IMR-90 (cell line): ENCODE measurements at regions not wholly inside any gene's neighbourhood (a gene's known extent, or its start where the extent isn't known, plus 50 kb on each side); places are given as distances from the start of the nearest gene placed in this dataset.

Experiments used
- BHLHE40 ChIP-seq: fragments of 150-350 bp; IDR thresholded peaks from 2 replicates; pipeline ENCODE4 v1.6.1; 2016; ENCODE audit warnings: mild to moderate bottlenecking, low read depth, low read length
- CEBPB ChIP-seq: IDR thresholded peaks from 2 replicates; pipeline ENCODE4 v1.6.1; 2012; ENCODE audit warnings: low read depth, low read length, improper control_type of control experiment
- MAFK ChIP-seq: IDR thresholded peaks from 2 replicates; pipeline ENCODE4 v1.6.1; 2012; ENCODE audit warnings: low read depth, low read length, improper control_type of control experiment
- MAZ ChIP-seq: IDR thresholded peaks from 2 replicates; pipeline ENCODE4 v1.6.1; 2012; ENCODE audit warnings: low read depth, mild to moderate bottlenecking, low read length, improper control_type of control experiment, moderate library complexity, borderline replicate concordance
- MXI1 ChIP-seq: IDR thresholded peaks from 2 replicates; pipeline ENCODE4 v1.6.1; 2012; ENCODE audit warnings: low read depth, mild to moderate bottlenecking, low read length, moderate library complexity, borderline replicate concordance
- NFE2L2 ChIP-seq: fragments of 150-350 bp; IDR thresholded peaks from 2 replicates; pipeline ENCODE4 v1.6.1; 2016; ENCODE audit warnings: low read depth, mild to moderate bottlenecking, low read length
- POLR2A ChIP-seq: IDR thresholded peaks from 2 replicates; pipeline ENCODE4 v1.6.1; 2012; ENCODE audit warnings: mild to moderate bottlenecking, low read depth, low read length
- RAD21 ChIP-seq: IDR thresholded peaks from 2 replicates; pipeline ENCODE4 v1.6.1; 2012; ENCODE audit warnings: low read length, improper control_type of control experiment
- RCOR1 ChIP-seq: IDR thresholded peaks from 2 replicates; pipeline ENCODE4 v1.6.1; 2012; ENCODE audit warnings: mild to moderate bottlenecking, low read length, improper control_type of control experiment; ENCODE audit not compliant: insufficient replicate concordance
- RFX5 ChIP-seq: IDR thresholded peaks from 2 replicates; pipeline ENCODE4 v1.8.0; 2012; ENCODE audit warnings: low read depth, mild to moderate bottlenecking, low read length, moderate library complexity
- TF ChIP-seq, protein P1 (sequence below): conservative IDR thresholded peaks from 2 replicates; pipeline ENCODE4 v1.5.1; 2012; ENCODE audit warnings: mild to moderate bottlenecking, low read depth, low read length, improper control_type of control experiment
- TF ChIP-seq, protein P2 (sequence below): fragments of 150-350 bp; IDR thresholded peaks from 2 replicates; pipeline ENCODE4 v1.6.1; 2016; ENCODE audit warnings: low read depth, mild to moderate bottlenecking, low read length, moderate library complexity, borderline replicate concordance
- TF ChIP-seq, protein P3 (sequence below): fragments of 150-350 bp; IDR thresholded peaks from 2 replicates; pipeline ENCODE4 v1.6.1; 2017; ENCODE audit warnings: mild to moderate bottlenecking, antibody characterized with exemption, low read length, low read depth

DNA sequence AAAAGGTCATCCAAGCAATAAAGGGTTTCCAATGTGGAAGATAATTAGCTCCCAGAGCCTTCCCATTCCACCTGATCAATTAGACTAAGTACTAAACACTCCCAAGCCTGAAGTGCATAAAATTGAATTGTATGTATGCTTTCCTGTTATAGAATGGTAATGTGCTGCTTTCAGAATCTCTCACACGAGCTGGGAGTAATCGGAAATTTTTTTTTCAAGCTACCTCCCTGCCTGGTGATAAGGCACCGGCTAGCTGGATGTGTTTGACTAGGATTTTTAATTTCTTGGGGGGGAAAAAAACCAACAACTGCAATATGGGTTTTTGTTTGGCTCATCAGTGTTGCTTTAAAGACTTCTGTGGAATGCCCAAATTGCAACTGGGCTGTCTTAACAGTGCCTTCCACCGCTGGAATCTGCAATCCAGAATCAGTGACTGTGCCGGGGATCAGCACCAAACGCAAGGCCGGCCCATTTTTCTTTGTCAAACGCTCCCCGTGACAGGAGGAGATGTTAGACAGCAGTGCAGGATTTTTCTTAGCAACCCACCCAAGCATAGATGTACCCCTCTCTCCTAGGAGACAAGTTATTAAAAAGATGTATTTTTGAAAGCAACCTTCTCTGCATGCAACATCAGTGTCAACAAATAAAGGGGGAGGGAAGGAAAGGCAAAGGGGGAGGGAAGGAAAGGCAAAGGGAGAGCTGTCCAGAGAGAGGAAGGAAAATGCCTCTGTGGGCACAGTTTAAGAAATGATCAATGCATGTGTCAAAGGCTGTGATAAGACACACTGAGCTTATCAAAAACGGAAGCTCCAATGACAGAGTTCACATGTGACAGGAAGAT, 387.2 kb downstream of the NPIPA8 start:
- TF ChIP-seq, protein P1, sequence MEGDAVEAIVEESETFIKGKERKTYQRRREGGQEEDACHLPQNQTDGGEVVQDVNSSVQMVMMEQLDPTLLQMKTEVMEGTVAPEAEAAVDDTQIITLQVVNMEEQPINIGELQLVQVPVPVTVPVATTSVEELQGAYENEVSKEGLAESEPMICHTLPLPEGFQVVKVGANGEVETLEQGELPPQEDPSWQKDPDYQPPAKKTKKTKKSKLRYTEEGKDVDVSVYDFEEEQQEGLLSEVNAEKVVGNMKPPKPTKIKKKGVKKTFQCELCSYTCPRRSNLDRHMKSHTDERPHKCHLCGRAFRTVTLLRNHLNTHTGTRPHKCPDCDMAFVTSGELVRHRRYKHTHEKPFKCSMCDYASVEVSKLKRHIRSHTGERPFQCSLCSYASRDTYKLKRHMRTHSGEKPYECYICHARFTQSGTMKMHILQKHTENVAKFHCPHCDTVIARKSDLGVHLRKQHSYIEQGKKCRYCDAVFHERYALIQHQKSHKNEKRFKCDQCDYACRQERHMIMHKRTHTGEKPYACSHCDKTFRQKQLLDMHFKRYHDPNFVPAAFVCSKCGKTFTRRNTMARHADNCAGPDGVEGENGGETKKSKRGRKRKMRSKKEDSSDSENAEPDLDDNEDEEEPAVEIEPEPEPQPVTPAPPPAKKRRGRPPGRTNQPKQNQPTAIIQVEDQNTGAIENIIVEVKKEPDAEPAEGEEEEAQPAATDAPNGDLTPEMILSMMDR, result no peak
- TF ChIP-seq, protein P2, sequence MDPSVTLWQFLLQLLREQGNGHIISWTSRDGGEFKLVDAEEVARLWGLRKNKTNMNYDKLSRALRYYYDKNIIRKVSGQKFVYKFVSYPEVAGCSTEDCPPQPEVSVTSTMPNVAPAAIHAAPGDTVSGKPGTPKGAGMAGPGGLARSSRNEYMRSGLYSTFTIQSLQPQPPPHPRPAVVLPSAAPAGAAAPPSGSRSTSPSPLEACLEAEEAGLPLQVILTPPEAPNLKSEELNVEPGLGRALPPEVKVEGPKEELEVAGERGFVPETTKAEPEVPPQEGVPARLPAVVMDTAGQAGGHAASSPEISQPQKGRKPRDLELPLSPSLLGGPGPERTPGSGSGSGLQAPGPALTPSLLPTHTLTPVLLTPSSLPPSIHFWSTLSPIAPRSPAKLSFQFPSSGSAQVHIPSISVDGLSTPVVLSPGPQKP, result no peak
- TF ChIP-seq, protein P3, sequence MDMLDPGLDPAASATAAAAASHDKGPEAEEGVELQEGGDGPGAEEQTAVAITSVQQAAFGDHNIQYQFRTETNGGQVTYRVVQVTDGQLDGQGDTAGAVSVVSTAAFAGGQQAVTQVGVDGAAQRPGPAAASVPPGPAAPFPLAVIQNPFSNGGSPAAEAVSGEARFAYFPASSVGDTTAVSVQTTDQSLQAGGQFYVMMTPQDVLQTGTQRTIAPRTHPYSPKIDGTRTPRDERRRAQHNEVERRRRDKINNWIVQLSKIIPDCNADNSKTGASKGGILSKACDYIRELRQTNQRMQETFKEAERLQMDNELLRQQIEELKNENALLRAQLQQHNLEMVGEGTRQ, result no peak
- TF ChIP-seq RAD21 (no peak), POLR2A (no peak), CEBPB (no peak), MXI1 (no peak), RCOR1 (no peak), RFX5 (no peak), MAZ (no peak), MAFK (no peak), NFE2L2 (no peak), BHLHE40 (no peak)
